ENCODE measurements at regions not wholly inside any gene's neighbourhood (a gene's known extent, or its start where the extent isn't known, plus 50 kb on each side); places are given as distances from the start of the nearest gene placed in this dataset.

- H3K36me3 ChIP-seq: no peaks in the 10 kb centered on the region
- no peaks in the 10 kb centered on the region for H3K27me3 ChIP-seq
- no peak for TF ChIP-seq CTCF (IDR thresholded peaks at IDR 0.05)
- H3K4me3 ChIP-seq: no peak overlapping the region
- peaks cover 0 to 9% of the 10 kb centered on the region in 2 donors for H3K4me1 ChIP-seq
- H3K27ac ChIP-seq: no peak overlapping the region
- DNase-seq (ENCODE audit: low spot score): no peak
- H3K9me3 ChIP-seq: no peaks in the 10 kb centered on the region
These were observed 77.3 kb downstream of the TEX51 start for GRCh38 chr2:126975671-126976655.

GRCh38 chr2:126976721-126977328 lies 78.1 kb downstream of the TEX51 start:
- H3K27me3 ChIP-seq: no peaks in the 10 kb centered on the region
- no peak for TF ChIP-seq CTCF (IDR thresholded peaks at IDR 0.05)
- H3K4me3 ChIP-seq: no peak overlapping the region
- DNase-seq (ENCODE audit: low spot score): no peak
- no peak overlapping the region for H3K27ac ChIP-seq
- H3K36me3 ChIP-seq: no peaks in the 10 kb centered on the region
- no peaks in the 10 kb centered on the region for H3K9me3 ChIP-seq
- peaks cover 0 to 6% of the 10 kb centered on the region in 2 donors for H3K4me1 ChIP-seq

- H3K4me3 ChIP-seq: no peak overlapping the region
- DNase-seq (ENCODE audit: low spot score): no peak
- no peak overlapping the region for H3K27ac ChIP-seq
- no peaks in the 10 kb centered on the region for H3K27me3 ChIP-seq
- TF ChIP-seq CTCF (IDR thresholded peaks at IDR 0.05): no peak
- no peaks in the 10 kb centered on the region for H3K36me3 ChIP-seq
- H3K4me1 ChIP-seq: no peaks in the 10 kb centered on the region
- H3K9me3 ChIP-seq: no peaks in the 10 kb centered on the region
These were observed 79.6 kb downstream of the TEX51 start for GRCh38 chr2:126978333-126978732.

- H3K9me3 ChIP-seq: no peaks in the 10 kb centered on the region
- no peak overlapping the region for H3K27ac ChIP-seq
- no peak for DNase-seq (ENCODE audit: low spot score)
- no peak for TF ChIP-seq CTCF (IDR thresholded peaks at IDR 0.05)
- no peaks in the 10 kb centered on the region for H3K4me1 ChIP-seq
- H3K36me3 ChIP-seq: no peaks in the 10 kb centered on the region
- H3K27me3 ChIP-seq: no peaks in the 10 kb centered on the region
- H3K4me3 ChIP-seq: no peak overlapping the region
These were observed 80.6 kb downstream of the TEX51 start for GRCh38 chr2:126979039-126980003.

GRCh38 chr2:126981476-126981875 lies 82.8 kb downstream of the TEX51 start:
- Histone ChIP-seq H3K27me3 (no peaks in the 10 kb centered on the region), H3K4me3 (no peak overlapping the region), H3K27ac (no peak overlapping the region), H3K4me1 (no peaks in the 10 kb centered on the region), H3K9me3 (no peaks in the 10 kb centered on the region), H3K36me3 (no peaks in the 10 kb centered on the region)
- TF ChIP-seq CTCF (IDR thresholded peaks at IDR 0.05): no peak
- no peak for DNase-seq (ENCODE audit: low spot score)

Measured in right atrium auricular region (tissue), 2 donors.